Muscle of back (tissue), 3 donors: ENCODE measurements at regions not wholly inside any gene's neighbourhood (a gene's known extent, or its start where the extent isn't known, plus 50 kb on each side); places are given as distances from the start of the nearest gene placed in this dataset.

Experiments
- DNase-seq, 3 donors: peaks; one replicate each; pipeline versions ENCODE4 v3.0.0 to v3.0.0-alpha.2; 2013

GRCh38 chr5:126357585-126358342 lies 65.4 kb upstream of the GRAMD2B start:
- no peak for DNase-seq

DNA sequence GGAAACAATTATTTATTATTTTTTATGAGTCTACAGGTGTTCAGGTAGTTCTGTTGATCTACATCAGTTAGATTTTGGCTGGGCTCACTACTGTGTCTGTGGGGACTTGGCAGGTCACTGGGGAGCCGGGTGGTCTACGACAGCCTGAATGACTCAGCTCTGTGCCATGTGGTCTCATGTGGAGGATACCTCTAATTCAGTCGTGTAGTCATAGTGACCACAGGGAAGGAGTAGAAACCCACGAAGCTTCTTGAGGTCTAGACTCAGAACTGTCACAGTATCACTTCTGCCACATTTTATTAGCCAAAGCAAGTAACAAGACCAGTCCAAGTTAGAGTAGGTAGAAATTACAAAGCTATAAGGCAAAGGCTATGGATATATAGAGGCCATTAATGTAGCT lies 64.7 kb upstream of the GRAMD2B start:
- DNase-seq = peak in 1 of 3 donors; percentile 55

- no peak for DNase-seq
These were observed 63.3 kb upstream of the GRAMD2B start for GRCh38 chr5:126359884-126360283.

DNA sequence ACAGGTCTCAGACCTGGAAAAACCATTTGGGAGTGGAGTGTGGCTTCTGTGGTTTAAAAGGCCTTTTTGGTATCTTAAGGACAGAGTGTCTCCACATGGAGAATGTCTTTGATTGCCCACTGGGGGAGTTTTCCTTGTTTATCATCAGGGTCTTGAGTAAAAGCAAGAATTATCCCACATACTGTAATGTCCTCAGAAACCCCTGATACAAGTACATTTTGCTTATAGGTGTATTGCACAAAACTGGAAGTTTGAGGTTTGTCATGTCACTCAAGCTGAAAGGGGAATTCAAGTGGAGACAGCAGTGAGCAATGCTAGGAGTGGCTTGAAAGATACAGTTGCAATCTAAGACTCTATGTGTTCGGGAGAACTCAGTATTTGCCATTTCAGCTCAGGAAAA lies 62.7 kb upstream of the GRAMD2B start:
- no peak for DNase-seq

GRCh38 chr5:126363658-126364057 lies 59.6 kb upstream of the GRAMD2B start:
- DNase-seq = no peak

DNA sequence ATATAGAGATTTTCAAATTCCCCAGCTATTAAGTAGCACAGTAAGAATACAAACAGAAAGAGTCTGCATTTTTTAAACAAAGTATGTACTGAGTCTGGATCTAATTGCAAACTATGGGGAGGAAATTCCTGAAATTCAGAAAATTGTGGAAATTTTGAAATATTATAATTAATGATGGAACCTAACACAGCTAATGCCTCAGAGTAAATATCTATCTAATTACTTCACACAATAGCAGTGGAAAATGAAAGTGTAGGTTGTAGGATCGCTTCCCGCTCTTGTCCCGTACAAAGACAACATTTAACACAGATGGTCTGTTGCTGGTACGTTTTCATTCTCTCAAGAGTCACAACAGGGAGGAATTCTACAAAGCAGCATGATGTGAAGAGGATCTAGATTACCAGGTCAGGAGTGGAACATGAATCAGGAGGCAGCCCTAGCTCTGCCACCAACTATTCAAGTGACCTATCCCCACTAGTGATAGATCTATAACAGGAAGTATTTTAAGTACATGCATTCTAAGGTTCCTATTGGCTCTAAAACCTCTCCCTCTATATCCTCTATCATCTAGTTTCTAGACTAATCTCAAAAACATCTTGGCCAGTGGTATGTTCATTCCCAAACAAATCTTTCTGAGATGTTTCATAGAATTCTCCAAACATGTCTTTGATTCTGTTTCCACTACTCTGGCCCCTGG lies 58.9 kb upstream of the GRAMD2B start:
- no peak for DNase-seq

DNA sequence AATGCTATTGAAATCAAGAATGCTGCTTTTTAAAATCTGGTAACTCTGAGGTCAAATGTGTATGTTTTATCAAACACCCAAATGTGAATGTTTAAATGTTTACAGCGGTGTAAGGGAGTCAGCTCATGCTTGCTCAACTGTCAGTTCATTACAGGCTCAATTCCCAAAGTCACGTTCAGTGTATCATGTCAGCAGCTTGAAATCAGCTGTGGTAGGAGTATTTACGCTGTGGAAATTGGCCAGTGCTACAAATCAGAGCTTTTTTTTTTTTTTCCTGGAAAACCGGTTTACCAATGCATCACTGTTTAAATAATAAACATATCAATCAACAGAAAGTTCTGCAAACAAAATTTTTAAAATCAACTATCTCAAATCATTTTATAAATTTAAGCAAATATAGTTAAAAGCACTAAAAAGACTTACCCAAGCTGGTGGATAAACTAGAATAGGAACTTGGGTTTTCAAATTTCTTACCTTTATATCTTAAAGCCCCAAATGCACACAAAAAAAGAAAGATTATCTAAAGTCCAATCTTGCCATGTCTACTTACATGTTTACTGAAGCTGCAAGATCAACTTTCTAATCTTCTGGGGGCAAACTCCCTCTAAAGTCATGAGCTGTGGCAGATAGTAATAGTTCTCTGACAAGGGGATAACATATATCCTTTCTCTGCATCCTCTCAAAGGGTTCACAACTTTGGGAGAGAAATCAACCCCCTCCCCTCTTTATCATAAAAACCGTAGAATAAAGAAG lies 57.6 kb upstream of the GRAMD2B start:
- no peak for DNase-seq

DNA sequence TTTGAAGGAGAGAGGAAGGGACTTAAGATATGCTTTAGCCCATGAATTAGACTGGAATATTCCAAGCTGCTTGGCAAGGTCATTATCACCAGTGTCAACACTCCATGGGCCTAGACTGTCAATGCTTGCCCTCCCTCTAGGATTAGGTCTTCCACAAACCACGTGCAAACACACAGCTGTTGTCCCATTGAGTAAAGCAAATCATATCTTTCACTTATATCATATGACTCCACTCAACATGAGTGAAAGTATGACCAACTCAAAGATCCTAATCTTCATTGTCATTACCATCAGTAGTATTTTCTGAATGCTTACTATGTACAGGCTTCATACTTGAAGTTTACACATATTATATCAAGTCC lies 57.0 kb upstream of the GRAMD2B start:
- DNase-seq = no peak

GRCh38 chr5:126368239-126368812 lies 54.9 kb upstream of the GRAMD2B start:
- no peak for DNase-seq

DNA sequence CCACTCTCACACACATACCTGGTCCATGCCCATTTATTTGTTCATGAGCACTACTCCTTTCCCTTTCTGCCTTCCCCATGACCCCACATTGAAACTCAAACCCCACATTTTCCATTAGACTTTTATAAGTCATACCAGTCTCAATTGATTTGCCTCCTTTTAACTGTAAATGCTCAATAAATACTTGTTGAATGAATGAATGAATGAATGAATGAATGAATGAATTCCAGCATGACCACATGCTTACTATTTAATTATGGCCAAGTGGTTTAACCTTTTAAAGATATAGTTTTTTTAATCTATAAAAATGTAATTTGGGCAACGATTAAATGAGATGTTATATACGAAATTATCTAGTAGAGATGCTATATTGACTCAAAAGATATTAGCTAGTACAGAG lies 54.1 kb upstream of the GRAMD2B start:
- DNase-seq = no peak

DNA sequence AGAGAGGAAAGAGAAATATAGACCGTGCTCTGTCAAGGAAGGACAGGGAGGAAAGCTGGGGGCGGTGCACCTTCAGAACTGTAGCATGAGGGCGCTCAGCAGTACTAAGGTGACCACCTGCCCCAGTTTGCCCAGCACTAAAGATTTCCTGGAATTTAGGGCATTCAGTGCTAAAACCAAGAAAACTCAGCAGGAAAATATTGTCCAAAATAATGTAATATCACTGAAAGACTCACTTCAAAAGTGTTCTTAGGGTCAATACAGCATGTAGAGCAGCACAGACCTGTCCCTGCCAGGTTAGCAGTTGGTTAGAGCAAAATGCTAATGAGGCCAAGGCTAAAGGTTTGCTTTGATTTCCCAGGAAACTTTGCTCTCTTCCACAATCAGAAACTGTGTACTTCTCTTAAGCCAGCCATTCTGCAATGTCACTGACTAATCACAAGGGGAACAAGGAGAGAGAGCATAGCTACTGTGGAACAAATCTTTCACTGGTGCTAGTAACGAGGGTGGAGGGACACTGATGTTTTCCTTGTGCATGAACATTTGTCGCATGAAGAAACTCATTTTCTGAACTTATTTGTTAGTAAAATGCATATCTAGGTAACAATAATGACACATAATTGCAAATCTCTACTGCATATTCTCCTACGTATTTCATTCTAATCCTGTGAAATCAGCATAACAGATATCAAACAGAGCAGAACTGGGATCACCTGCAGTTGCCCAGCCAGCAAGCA lies 53.0 kb upstream of the GRAMD2B start:
- no peak for DNase-seq

DNA sequence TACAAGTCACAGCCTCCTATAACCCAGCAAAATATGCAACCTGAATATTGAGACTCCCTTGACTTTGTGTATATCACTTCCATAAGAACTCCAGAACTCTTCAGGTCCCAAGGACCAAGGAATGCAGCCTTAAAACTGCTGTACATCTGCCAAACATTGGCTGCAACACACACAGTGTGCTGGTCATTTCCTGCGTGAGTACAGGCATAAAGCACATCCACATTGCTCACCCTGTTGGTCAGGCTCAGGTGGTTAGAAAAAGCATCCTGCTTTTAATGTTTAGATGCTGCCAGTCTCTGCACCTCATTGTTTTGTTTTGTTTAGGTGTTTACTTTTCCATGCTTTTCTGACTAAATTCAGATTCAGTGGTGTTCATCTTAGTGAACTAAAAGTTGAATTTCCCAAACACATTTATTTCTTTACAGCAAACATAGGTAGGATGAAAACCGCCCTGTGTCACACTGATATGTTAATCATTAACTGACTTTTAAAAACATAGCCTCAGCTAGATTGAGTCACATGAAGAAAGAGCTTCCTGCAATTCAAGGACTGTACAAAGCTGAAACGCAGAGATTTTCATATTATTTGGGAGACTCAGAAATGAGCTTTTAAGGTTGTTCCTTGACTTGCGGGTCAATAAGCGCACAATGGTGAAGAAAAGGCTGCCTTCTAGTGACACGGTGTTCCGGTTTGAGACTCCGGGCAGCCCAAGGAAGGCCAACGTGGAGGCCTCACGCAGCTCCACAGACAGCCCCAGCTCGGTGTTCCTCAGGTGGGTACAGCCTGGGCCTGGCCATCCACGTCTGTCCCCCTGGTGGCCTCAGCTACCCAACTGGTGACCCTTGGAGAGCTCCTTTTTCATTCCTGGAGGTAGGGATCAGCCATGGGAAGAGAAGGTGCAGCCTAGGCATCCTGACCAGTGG lies 52.2 kb upstream of the GRAMD2B start:
- no peak for DNase-seq

DNA sequence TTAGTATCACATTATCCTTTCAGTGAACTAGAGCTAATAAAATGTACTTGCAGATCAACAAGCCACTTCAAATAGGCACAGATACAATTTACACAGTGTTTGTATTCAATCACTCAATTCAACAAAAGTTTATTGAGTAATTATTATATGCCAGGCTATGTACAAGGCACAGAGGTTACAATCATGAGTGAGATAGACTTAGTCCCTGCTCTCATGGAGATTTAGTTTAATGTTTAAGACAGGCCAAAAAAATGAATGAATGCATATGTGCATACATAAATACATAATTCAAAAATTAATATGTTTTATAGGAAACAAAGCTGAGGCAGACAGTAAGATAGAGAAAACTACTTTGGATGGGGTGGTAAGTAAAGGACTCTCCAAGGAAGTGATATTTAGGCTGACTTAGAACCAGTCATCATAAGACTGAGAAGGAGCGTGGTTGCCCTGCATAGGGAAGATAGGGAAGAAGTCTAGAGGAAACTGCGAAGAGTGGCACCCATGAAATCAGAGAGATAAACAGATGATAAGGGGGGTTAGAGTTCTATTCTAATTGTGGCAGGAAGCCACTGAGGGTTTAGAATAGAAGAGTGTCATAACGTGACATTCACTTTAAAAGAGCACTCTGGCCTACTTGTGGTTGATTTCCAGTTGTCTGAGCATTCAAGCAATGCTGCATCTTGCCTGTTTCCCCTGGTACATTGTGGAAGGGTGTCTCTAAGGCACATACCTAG lies 49.7 kb upstream of the GRAMD2B start:
- no peak for DNase-seq
